GM18505 (cell line): ENCODE measurements at regions not wholly inside any gene's neighbourhood (a gene's known extent, or its start where the extent isn't known, plus 50 kb on each side); places are given as distances from the start of the nearest gene placed in this dataset.

Experiments
- ATAC-seq: cut with Tn5 transposase; IDR thresholded peaks from one replicate; pipeline ENCODE4 v1.9.1; 2021; ENCODE audit not compliant: unreplicated experiment
- POLR2A ChIP-seq: IDR thresholded peaks from 4 replicates; pipeline ENCODE4 v1.6.1; 2011; ENCODE audit warnings: borderline replicate concordance; ENCODE audit not compliant: insufficient read depth, insufficient read length; ENCODE audit errors: extremely low read depth

DNA sequence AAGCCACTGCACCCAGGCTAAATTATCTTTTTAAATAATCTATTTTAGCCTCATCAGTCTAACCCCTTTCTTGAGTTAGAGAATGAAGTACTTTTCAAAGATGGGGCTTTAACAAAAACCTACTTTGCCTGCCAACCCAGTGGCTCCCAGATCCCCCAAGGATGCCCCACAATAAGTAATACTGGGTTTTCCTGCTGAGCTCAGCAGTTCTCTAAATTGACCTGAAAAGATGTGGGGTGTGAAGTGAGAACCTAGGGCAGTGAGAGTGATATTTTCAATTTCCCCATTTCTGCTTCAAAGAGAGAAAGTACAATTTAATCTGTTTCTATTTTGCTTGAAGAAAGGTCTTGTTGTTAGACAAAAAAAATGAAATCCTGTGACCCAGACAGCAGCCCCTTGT lies 318.5 kb upstream of the UMPS start:
- ATAC-seq = no peak
- TF ChIP-seq POLR2A = no peak

DNA sequence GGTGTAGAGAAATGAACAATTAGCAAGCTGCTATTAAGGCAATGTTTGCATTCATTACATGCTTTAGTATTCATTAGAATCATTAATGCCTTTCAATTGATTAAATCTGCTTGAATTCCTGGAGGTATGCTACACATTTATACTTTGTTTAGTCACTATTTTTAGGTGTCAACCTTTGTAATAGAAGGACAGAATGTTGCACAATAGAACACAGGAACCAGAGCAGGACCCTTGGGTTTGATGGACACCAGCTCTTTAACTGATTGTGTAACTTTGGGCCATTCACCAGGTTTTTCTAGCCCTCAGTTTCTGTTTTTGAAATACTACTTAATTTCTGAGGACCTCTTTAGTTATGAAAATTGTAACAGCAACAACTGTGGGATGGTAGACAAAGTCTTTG lies 317.6 kb upstream of the UMPS start:
- no peak for TF ChIP-seq POLR2A
- no peak for ATAC-seq

DNA sequence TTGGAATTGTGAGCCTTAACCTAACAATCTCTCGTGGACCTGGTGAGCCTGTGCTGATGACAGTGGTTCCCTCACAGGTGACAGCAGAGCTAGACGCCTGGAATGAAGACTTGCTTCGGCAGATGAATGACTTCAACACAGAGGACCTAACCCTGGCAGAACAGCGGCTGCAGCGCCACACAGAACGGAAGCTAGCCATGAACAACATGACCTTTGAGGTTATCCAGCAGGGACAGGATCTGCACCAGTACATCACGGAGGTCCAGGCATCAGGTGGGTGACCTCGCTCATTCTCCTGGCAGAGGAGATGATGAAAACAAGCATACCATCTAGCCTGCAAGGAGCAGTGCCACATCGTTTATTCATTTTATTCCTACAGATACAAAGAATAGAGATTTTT lies 316.9 kb upstream of the UMPS start:
- no peak for ATAC-seq
- no peak for TF ChIP-seq POLR2A

DNA sequence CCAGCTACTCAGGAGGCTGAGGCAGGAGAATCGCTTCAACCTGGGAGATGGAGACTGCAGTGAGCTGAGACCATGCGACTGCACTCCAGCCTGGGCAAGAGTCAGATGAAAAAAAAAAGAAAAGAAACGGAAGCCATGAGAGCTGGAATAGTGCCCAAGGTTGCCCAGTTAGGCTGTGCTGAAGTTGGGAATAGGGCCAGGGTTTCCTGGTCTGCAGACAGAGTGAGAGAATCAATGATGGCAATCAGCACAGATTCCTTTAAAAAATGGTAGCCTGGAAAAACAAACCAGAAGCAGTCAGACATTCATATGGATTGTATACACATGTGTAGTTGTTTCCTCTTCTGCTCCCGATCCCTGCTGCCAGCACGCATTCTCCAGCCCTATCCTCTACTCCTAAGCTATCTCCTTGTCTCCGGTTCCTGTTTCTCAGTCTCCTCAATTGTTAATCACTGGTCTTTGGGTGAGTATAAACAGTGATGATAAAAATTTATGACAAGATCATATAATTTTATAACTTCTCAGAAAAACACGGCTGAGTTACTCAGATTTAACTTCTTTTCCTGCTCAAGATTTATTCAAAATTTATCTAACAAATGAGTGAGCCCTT lies 316.2 kb upstream of the UMPS start:
- no peak for TF ChIP-seq POLR2A
- ATAC-seq = no peak

DNA sequence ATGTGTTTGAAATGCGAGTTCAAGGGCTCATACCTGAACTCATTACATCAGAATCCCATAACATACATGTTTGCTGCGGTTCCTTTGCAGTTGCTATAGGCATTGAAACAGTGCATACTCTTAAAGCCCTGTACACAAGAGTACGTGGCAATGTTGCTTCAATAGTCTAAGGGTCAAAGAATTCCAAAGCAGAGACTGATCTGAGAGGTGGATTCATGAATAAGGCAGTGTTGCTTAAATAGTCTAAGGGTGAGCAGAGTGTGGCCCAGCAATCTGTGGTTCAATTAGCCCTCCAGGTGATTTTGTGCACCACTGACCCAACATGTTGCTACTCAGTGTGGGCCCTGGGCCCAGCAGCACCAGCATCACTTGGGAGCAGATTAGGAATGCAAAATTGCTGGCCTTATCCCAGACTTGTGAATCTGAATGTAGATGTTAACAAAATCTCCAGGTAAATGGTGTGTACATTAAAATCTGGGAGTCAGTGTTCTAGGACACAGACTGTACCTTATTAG lies 314.7 kb upstream of the UMPS start:
- no peak for ATAC-seq
- no peak for TF ChIP-seq POLR2A

DNA sequence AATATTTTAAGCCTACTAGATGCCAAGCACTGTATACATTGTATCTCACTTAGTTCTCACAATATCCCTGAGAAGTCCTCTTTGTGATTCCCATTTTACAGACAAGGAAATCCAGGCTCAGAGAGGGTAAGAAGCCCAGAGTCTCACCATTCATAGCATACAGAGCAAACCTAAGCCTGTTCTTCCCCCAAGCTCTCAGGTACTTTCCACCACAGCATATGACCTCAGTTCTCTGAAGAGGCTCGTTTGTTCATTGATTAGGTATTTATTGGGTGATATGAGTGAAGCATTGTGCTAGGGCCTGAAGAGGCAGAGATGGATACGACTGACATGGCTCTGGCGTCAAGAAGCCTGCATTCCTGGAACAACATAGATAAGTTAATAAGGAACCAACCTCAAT lies 310.9 kb upstream of the UMPS start:
- ATAC-seq = no peak
- TF ChIP-seq POLR2A = no peak

DNA sequence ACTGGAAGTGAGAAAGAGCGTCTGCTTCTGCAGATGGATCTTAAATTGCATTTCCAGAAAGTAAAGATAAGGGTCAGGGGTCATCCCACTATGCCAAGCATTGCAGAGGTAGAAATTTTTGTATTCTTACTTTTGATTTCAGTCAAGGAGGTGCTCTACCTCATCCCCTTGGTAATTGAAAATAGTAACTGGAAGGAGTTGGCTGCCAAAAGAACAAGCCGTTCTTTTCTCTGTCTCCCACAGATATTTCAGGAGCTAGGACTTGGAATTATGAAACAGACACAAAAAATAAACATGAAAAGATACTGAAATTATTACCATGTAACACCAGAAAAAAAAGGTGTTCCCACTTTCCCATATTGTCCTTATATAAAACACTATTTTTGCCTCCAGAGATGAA lies 309.9 kb upstream of the UMPS start:
- ATAC-seq = no peak
- no peak for TF ChIP-seq POLR2A

DNA sequence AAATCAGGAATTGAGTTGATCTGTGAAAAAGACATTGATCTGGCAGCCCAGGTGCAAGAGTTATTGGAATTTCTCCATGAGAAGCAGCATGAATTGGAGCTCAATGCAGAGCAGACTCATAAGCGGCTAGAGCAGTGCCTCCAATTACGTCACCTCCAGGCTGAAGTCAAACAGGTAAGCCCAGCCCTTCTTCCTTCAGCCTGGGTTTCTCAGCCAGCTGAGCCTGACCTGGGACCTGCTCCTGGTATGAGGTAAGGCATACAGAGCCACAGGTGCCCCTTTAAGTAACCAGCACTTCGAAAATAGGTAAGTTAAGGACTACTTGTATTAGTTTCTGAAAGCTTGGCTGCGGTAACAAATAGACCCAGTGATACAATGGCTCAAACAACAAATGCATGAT lies 307.4 kb upstream of the UMPS start:
- TF ChIP-seq POLR2A = no peak
- ATAC-seq = no peak

DNA sequence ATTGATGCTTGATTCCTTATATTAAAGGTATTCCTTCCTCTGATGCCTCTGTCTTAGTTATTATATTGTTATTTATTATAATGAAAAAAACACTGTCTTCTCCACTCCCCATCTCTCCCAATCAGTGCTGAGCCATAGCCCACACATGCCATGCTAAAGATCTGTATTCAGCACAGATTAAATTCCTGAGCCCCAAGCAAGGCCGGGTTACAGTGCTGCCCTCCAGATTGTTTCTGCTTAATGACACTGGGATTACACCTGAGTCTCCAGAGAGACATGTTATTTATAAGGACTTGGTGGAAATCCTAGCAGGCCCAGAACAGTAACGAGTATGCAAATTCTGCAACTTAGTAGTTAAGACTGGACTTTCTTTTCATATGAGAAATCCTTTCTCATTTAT lies 305.9 kb upstream of the UMPS start:
- no peak for ATAC-seq
- TF ChIP-seq POLR2A = no peak

DNA sequence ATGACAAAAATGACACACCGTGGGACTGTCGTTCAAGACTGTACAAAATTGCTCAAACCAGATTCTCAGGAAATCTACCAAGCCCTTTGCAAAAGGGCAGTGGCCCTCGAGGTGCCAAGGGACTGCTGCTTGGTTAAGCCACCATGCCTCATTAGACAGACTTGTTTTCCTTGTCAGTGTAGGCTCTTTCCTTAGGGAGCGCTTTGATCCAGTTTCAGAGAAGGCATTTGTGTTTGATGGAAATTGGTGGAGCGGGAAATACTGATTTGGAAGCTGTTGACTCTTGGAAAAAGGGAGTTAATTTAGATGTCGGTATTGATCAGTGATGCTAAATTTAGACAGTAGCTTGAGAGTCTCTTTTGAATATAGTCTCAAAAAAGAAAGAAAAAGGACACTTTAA lies 304.3 kb upstream of the UMPS start:
- ATAC-seq = no peak
- TF ChIP-seq POLR2A = no peak

DNA sequence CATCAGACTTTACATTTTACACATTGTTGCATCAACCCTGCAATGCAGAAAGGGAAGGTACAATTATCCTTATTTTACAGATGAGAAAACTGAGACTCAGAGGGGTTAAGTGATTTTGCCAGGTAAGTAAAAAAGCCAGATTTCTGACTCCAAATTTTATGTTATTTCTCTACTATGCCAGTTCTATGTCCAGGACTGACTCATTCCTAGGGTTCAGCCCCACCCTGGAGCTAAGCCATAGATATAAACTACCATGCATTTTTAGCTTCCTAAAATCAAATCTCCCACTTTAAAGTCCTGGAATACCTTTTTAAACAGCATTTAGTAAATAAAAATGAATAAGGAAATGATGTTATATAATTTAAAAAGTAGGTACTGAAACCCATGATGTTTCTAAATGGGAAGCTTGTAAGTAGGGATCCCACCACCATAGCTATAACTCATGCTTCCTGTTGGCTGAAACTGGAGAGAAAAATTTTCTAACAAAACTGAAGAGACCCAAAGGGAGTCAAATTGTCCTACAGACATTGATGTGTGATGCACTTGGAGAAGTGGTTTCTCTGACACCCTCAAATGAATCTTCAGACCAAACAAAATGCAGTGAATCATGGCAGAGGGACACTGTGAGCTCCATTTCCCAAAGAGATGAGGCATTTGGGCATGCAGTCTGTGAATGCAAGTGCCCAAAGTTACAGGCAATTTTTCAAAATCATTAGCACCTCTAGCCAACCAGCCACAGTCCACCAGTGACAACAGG lies 301.7 kb upstream of the UMPS start:
- no peak for TF ChIP-seq POLR2A
- ATAC-seq = no peak

DNA sequence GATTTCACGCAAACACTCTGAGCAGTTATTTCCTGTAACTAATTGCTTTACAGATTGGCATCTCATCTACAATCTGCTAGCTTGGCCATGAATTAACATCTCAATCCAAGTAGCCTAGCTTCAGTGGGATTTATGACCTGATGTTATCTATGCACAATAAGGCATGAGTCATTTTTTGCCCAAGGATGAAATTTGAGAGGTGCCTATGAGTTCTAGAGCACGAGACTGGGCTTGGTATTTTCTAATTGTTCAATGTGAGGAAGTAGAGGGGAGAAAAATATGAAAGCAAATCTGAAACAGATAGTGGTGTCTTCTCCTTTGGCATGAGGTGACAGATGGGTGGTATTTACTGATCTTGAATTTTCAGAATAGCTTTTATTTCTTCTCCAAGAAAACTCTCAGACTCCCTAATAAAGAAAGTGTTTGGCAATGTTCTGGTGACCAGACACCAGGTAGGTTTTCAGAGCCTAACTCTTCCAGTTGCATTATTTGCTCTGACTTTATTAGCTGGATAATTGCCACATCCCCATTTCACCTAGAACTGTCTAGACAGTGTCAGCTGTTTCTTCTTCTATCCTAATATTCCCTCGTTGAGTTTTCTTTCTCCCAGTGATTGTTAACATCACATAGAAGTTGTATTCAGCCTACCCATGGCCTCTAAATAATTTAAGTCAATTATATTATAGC lies 301.0 kb upstream of the UMPS start:
- no peak for ATAC-seq
- no peak for TF ChIP-seq POLR2A

DNA sequence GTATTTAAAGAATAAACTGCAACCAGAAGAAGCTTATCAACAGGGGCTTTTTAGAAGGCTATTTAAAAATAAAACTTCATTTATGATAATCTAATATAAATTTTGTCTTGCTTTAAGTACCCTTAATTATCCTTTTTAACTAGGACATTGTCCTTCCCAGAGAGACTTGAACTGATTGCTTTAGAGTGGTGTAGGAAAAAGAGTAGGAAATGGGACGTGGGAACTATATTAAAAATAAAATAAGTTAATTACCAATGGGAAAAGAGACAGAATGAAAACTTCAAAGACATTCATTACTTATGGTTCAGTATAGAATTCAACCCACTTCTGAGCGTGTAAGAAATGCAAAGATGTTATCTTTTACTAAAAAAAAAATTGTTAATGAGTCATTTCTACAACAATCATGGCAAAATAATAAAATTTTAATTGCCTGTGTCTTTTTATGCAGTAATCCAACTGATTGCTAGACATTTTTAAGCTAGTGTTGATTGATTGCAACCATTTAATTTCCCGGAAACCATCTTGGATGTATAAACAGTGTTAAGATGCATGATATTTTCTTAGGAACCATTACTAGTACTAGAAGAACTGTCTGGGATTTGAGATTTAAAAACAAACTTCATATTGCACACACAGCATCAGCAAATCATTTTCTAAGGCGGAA lies 298.8 kb upstream of the UMPS start:
- no peak for ATAC-seq
- no peak for TF ChIP-seq POLR2A
